ENCODE measurements at regions not wholly inside any gene's neighbourhood (a gene's known extent, or its start where the extent isn't known, plus 50 kb on each side); places are given as distances from the start of the nearest gene placed in this dataset.
A peak's percentile ranks its signal among the peaks of the same experiment; 100 is the strongest.

DNA sequence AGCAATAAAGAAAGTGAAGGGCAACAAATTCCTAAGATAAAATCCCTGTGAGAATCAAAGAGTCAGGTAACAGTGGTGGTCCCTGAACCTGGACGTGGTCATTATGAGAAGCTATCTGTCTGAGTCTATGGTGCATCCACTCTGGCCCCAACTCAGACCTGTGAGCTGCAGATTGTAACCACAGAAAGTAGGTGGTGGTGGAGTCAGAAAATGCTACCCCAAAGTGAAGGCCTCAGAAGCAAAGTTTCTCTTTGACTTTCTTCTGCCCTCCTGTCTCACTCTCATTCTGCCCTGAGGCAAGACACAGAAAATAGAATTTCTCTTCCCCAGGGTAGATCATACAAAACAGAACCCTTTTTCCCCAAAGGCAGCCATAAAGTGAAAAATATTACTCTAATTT, 84.1 kb upstream of the NEIL3 start:
- H3K4me3 ChIP-seq: no peak overlapping the region
- no peak for DNase-seq (ENCODE audit: low read depth in 1 of 2, low spot score in 2 of 2)
- H3K27ac ChIP-seq: no peak overlapping the region
- no peaks in the 10 kb centered on the region for H3K27me3 ChIP-seq (replicated peaks)
- no peaks in the 10 kb centered on the region for H3K36me3 ChIP-seq
- no peaks in the 10 kb centered on the region for H3K9me3 ChIP-seq (replicated peaks)
- peaks cover 7% of the 10 kb centered on the region; the same call in 1 of the 2 replicates for H3K4me1 ChIP-seq (replicated peaks)

DNA sequence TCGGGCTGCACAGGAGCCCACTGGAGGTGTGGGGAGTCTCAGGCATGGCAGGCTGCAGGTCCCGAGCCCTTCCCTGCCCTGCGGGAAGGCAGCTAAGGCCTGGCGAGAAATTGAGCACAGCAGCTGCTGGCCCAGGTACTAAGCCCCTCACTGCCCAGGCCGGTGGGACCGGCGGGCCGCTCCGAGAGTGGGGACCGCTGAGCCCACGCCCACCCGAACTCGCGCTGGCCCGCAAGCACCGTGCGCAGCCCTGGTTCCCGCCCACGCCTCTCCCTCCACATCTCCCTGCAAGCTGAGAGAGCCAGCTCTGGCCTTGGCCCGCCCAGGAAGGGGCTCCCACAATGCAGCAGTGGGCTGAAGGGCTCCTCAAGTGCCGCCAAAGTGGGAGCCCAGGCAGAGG, 82.0 kb upstream of the NEIL3 start:
- Histone ChIP-seq H3K27ac (no peak overlapping the region), H3K9me3 (replicated peaks) (no peaks in the 10 kb centered on the region), H3K27me3 (replicated peaks) (no peaks in the 10 kb centered on the region), H3K4me3 (no peak overlapping the region), H3K36me3 (no peaks in the 10 kb centered on the region), H3K4me1 (replicated peaks) (peaks cover 7% of the 10 kb centered on the region; the same call in 1 of the 2 replicates)
- no peak for DNase-seq (ENCODE audit: low read depth in 1 of 2, low spot score in 2 of 2)

DNA sequence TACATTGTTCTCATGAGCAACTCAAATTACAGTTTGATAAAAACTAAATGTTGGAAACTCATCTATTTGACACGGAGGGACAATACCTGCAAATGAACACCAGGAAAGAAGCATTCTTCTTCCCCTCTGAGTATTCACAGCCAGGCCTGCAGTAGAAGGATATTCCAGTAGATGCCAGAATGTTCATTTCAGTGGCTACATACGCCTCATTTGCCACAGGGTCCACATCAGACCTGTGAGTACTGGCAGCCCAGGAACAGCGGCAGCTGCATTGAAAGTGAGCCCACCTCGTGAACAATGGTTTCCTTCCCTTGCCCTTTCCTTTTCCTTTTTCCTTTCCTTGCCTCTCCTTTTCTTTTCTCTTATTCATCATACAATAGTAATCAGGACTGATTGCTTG, 81.1 kb upstream of the NEIL3 start:
- Histone ChIP-seq H3K9me3 (replicated peaks) (no peaks in the 10 kb centered on the region), H3K27me3 (replicated peaks) (no peaks in the 10 kb centered on the region), H3K4me3 (no peak overlapping the region), H3K4me1 (replicated peaks) (peaks cover 7% of the 10 kb centered on the region; the same call in 1 of the 2 replicates), H3K27ac (no peak overlapping the region), H3K36me3 (no peaks in the 10 kb centered on the region)
- DNase-seq (ENCODE audit: low read depth in 1 of 2, low spot score in 2 of 2): no peak

DNA sequence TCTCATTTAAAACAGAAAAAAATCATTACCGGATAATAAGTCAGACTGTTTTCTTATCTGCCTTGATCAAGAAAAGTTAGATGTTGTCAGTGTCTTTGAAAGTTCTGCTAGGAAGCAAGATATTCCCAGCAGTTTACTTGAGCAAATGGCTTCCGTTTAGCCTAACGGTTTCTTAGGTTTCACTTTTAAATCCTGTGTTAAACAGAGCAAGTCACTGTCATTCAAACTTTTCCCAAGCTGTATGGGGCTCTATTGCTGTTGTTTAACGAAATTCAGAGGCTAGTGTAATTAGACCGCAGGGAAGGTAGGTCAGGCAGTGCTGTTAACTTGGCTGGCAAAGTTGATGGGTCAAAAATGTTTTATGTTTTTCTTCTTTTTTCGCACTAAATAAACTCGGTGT, 80.3 kb upstream of the NEIL3 start:
- DNase-seq (ENCODE audit: low read depth in 1 of 2, low spot score in 2 of 2): peak in 1 of 2 experiments; percentile 35
- H3K9me3 ChIP-seq (replicated peaks): no peaks in the 10 kb centered on the region
- H3K36me3 ChIP-seq: no peaks in the 10 kb centered on the region
- peaks cover 7% of the 10 kb centered on the region; the same call in 1 of the 2 replicates for H3K4me1 ChIP-seq (replicated peaks)
- no peaks in the 10 kb centered on the region for H3K27me3 ChIP-seq (replicated peaks)
- peak overlapping the region; percentile 49 for H3K27ac ChIP-seq
- H3K4me3 ChIP-seq: peak overlapping the region; percentile 26

DNA sequence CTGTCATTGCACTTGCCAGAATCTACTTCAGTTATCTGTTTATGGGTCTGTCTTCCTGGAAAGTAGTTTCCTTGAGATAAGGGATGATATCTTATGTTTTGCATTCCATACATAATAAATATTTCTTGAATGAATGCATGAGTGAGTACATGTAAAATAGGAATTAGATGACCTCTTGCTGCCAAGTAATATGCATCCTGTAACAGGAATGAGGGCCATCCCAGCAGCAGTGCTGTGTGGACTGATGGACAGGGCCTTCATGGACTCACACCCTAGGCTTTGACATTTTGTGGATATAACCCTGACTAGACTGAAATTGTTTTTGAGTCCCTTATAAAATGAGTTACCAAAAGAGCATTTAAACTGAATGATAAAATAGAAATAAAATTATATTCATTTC, 77.2 kb upstream of the NEIL3 start:
- H3K36me3 ChIP-seq: no peaks in the 10 kb centered on the region
- peaks cover 7% of the 10 kb centered on the region; the same call in 1 of the 2 replicates for H3K4me1 ChIP-seq (replicated peaks)
- no peak overlapping the region for H3K27ac ChIP-seq
- H3K4me3 ChIP-seq: no peak overlapping the region
- H3K9me3 ChIP-seq (replicated peaks): no peaks in the 10 kb centered on the region
- no peak for DNase-seq (ENCODE audit: low read depth in 1 of 2, low spot score in 2 of 2)
- H3K27me3 ChIP-seq (replicated peaks): no peaks in the 10 kb centered on the region

DNA sequence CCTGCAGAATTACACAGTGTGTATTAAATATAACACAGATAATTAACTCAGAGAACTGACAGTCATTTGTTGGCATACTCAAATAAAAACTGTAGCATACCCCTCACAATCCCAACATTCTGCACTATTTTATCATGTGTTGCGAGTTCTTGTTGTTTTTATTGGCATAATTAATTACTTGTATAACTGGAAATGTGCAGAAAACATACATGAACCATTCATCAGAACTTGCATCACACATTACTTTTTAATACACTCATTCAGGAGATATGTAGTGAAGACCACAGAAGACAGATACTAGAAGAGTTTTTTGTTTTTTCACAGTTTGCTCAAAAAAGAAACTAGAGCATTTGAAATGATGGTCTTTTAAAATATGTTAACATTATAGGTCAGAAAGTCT, 74.6 kb upstream of the NEIL3 start:
- no peaks in the 10 kb centered on the region for H3K36me3 ChIP-seq
- H3K4me3 ChIP-seq: no peak overlapping the region
- no peaks in the 10 kb centered on the region for H3K27me3 ChIP-seq (replicated peaks)
- no peaks in the 10 kb centered on the region for H3K9me3 ChIP-seq (replicated peaks)
- no peak for DNase-seq (ENCODE audit: low read depth in 1 of 2, low spot score in 2 of 2)
- no peaks in the 10 kb centered on the region for H3K4me1 ChIP-seq (replicated peaks)
- no peak overlapping the region for H3K27ac ChIP-seq

DNA sequence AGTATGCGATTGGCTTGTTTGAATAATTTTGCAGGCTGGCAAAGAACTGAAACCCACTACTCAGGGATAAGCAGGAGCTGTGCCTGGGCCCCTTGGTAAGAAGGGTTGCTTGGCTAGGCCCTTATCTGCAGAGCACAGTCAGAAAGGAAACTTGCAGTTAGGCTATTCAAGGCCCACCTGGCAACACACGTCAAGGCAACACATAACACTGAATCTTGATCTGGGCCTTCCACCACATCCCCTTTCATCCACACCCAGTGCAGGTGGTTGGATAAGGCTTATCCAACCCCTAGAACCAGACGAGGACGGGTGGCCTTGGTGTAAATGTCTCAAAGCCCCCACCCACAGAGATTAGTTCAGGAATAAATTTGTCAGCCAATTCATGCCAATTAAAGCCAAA, 72.8 kb upstream of the NEIL3 start:
- no peaks in the 10 kb centered on the region for H3K4me1 ChIP-seq (replicated peaks)
- no peak for DNase-seq (ENCODE audit: low read depth in 1 of 2, low spot score in 2 of 2)
- H3K27me3 ChIP-seq (replicated peaks): no peaks in the 10 kb centered on the region
- no peaks in the 10 kb centered on the region for H3K9me3 ChIP-seq (replicated peaks)
- no peak overlapping the region for H3K4me3 ChIP-seq
- no peaks in the 10 kb centered on the region for H3K36me3 ChIP-seq
- H3K27ac ChIP-seq: no peak overlapping the region

DNA sequence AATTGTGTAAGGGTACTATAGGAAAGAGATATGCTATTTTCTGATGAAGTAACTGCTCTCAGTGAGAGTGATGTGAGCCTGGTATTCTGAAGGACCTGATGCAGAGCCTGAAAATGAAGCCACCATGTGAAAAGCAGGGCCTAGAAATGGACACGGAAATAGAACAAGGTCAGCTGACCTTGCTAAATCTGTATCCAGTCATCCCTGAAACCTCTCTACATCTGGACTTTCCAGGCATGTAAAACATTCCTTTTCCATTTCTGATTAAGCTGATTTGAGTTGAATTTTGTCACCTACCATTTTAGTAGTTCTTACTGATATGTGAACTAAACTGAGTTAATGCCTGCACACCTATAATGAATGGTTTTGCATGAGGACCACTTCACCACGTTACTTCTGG, 72.4 kb upstream of the NEIL3 start:
- no peak overlapping the region for H3K27ac ChIP-seq
- no peaks in the 10 kb centered on the region for H3K9me3 ChIP-seq (replicated peaks)
- no peak overlapping the region for H3K4me3 ChIP-seq
- DNase-seq (ENCODE audit: low read depth in 1 of 2, low spot score in 2 of 2): no peak
- H3K4me1 ChIP-seq (replicated peaks): no peaks in the 10 kb centered on the region
- no peaks in the 10 kb centered on the region for H3K36me3 ChIP-seq
- no peaks in the 10 kb centered on the region for H3K27me3 ChIP-seq (replicated peaks)

DNA sequence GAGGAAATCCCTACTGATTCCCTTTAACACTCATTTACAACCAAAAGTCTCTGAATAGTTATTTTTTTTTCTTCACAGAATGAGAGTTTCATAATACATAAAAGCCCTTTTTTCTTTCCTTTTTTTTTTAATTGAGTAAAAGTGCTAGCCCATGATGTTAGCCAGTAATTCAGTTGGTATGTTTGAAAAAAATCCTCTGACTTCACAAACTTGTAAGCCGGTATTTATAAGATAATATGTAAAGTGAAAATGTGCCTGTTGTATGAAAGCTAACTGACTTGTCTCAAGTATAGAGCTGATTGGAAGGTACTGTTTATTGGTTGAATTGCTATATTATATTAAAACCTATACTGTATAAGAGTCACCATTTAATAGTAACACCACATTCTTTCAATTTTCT, 70.2 kb upstream of the NEIL3 start:
- Histone ChIP-seq H3K9me3 (replicated peaks) (no peaks in the 10 kb centered on the region), H3K27me3 (replicated peaks) (no peaks in the 10 kb centered on the region), H3K4me3 (no peak overlapping the region), H3K4me1 (replicated peaks) (no peaks in the 10 kb centered on the region), H3K27ac (no peak overlapping the region), H3K36me3 (no peaks in the 10 kb centered on the region)
- no peak for DNase-seq (ENCODE audit: low read depth in 1 of 2, low spot score in 2 of 2)

DNA sequence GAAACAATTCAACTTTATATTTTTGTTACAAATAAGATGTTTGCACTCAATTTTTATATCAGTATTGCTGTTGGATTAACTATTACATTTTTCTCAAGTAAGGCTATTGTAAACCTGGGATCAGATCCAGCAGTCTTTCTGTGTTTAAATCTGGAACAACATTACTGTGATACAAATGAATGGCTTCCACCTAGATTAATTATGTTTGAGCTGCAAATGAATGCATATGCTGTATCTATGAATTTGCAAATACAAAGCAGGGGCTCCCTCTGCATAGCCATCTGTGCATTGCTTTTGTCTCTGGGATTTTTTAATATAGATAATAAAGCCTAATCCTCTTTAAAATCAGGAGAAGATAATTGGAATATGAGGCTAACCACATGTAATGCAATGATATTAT, 69.8 kb upstream of the NEIL3 start:
- Histone ChIP-seq H3K9me3 (replicated peaks) (no peaks in the 10 kb centered on the region), H3K4me3 (no peak overlapping the region), H3K36me3 (no peaks in the 10 kb centered on the region), H3K27ac (no peak overlapping the region), H3K4me1 (replicated peaks) (no peaks in the 10 kb centered on the region), H3K27me3 (replicated peaks) (no peaks in the 10 kb centered on the region)
- DNase-seq (ENCODE audit: low read depth in 1 of 2, low spot score in 2 of 2): no peak

DNA sequence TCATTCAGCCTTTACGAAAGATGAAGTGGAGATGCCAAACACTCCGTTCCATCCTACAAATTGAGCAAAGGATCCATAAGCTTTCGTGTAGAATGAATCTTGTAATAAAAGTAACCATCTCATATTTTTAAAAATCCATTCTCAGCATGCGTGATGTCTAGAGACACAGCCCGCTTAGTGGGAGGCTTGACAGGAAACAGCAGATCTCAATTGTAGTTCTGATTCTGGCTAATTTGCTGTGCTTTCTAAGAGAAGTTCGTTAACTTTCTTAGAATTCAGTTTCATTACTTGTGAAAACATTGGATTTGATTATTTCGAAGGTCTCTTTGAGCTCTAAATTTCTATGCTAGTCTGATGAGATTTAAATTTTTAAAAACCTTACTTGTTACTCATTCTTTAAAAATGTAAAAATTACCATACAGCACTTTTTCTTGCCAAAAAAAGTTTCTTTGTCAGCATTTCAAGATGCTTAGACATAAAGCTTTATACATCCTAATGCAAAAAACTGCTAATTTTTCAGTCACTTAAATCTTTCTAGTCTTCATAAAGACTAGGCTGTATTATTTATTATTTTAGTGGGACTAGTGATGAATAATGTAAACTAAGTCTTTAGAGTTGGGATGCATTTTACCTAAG, 66.9 kb upstream of the NEIL3 start:
- Histone ChIP-seq H3K4me1 (replicated peaks) (no peaks in the 10 kb centered on the region), H3K36me3 (no peaks in the 10 kb centered on the region), H3K9me3 (replicated peaks) (no peaks in the 10 kb centered on the region), H3K27me3 (replicated peaks) (no peaks in the 10 kb centered on the region; the same call in 1 of the 2 replicates), H3K4me3 (no peak overlapping the region), H3K27ac (no peak overlapping the region)
- no peak for DNase-seq (ENCODE audit: low read depth in 1 of 2, low spot score in 2 of 2)

DNA sequence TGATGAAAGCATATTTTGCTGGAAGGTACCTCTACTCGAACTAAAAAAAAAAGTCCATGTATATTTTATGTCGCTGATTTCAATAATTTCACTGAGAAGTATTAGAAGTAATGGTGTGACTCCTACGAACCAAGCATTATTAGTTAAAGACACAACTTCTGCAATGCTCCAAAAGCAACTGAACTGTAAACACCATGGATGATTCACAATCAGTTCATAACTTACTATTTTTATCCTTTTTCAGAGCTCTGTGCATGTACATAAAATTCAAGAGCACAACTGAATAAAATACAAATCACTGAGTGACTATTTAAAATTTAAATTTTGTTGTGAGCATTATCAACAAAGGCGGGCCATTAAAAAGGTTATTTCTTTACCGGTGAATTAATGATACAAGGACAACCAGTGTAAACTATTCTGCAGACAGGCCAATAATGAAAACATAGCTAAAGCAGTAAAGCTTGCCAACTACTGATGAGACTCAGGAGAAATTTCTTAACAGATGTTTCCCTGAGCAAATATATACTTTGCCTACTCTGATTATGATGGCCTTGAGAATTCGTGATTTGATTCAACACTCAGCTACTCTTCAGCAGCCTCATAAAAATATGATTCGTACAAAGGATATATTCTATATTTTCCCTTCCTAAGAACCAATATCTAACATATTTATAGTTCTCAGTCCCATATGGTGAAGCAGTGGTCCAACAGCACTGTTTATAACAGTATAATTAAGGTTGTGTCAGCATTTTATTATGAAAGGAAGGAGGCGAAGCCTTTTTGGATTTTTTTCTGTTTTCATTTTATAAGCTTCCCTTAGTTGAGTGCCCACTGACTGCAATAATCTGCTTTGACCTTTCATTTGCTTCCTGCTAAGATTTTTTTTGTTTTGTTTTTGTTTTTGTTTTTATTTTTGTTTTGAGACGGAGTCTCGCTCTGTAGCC, 62.8 kb upstream of the NEIL3 start:
- no peaks in the 10 kb centered on the region; the same call in 1 of the 2 replicates for H3K27me3 ChIP-seq (replicated peaks)
- H3K4me1 ChIP-seq (replicated peaks): no peaks in the 10 kb centered on the region
- no peak for DNase-seq (ENCODE audit: low read depth in 1 of 2, low spot score in 2 of 2)
- no peak overlapping the region for H3K27ac ChIP-seq
- no peaks in the 10 kb centered on the region for H3K36me3 ChIP-seq
- no peaks in the 10 kb centered on the region for H3K9me3 ChIP-seq (replicated peaks)
- no peak overlapping the region for H3K4me3 ChIP-seq

DNA sequence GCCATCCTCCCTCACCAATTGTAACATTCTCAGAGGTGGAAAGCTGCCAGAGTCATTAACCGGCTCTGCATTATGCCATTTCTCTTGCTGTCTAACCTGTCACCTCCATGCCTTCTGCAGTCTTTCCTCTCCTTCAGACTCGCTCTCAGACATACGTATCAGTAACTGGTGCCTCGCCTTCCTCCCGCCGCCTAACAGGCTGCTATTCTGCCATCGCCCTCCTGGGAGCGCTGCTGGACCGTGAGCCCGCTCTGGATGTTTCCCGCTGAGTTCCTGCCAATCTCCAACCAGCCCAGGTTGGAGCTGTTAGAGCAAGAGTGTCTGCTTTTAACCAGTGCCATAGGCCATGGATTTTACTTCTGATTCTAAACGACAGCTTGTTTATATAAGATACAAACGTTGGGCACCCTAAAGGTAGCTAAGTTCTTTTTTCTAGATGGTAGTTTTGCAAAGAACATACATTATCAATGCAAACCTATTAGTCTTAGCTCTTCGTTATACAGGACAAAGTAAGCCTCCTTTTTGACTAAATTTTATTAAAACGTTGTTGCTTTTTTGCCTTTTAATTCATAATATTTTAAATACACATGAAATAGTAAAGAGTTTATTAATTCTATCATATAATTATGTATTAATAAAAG, 59.5 kb upstream of the NEIL3 start:
- Histone ChIP-seq H3K36me3 (no peaks in the 10 kb centered on the region), H3K4me3 (no peak overlapping the region), H3K4me1 (replicated peaks) (no peaks in the 10 kb centered on the region), H3K9me3 (replicated peaks) (no peaks in the 10 kb centered on the region), H3K27ac (no peak overlapping the region), H3K27me3 (replicated peaks) (no peaks in the 10 kb centered on the region; the same call in 1 of the 2 replicates)
- no peak for DNase-seq (ENCODE audit: low read depth in 1 of 2, low spot score in 2 of 2)

DNA sequence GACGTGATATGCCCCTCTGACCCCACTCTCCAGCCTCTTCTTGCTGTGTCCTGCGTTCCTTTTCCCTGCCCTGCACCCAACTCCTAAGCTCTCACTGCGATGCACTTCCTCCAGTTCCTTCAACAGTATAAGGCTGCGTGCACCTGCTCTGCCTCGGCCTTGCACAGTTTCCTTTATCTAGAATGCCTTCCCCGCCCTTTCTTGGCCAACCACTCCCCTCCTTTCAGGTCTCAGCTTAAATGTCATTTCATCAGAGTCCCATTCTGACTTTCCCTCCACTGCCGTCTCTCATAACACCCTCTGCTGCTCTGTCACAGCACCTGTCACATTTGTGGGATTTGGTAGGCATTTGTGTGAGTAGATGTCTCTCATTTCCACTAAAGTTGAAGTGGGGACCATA, 58.4 kb upstream of the NEIL3 start:
- Histone ChIP-seq H3K36me3 (no peaks in the 10 kb centered on the region), H3K9me3 (replicated peaks) (no peaks in the 10 kb centered on the region), H3K27ac (no peak overlapping the region), H3K4me1 (replicated peaks) (no peaks in the 10 kb centered on the region), H3K27me3 (replicated peaks) (no peaks in the 10 kb centered on the region), H3K4me3 (no peak overlapping the region)
- DNase-seq (ENCODE audit: low read depth in 1 of 2, low spot score in 2 of 2): no peak

Measured in SJSA1 (cell line).